GM19467 (cell line): ENCODE measurements at regions not wholly inside any gene's neighbourhood (a gene's known extent, or its start where the extent isn't known, plus 50 kb on each side); places are given as distances from the start of the nearest gene placed in this dataset.
"Not testable (repeated sequence)": the region's sequence is repeated elsewhere in the genome, so short reads cannot be mapped to it uniquely, and the experiment has no call there.

Source experiments
- ATAC-seq: cut with Tn5 transposase; IDR thresholded peaks from one replicate; pipeline ENCODE4 v1.9.1; 2021; ENCODE audit warnings: mild to moderate bottlenecking, moderate library complexity; ENCODE audit not compliant: unreplicated experiment

DNA sequence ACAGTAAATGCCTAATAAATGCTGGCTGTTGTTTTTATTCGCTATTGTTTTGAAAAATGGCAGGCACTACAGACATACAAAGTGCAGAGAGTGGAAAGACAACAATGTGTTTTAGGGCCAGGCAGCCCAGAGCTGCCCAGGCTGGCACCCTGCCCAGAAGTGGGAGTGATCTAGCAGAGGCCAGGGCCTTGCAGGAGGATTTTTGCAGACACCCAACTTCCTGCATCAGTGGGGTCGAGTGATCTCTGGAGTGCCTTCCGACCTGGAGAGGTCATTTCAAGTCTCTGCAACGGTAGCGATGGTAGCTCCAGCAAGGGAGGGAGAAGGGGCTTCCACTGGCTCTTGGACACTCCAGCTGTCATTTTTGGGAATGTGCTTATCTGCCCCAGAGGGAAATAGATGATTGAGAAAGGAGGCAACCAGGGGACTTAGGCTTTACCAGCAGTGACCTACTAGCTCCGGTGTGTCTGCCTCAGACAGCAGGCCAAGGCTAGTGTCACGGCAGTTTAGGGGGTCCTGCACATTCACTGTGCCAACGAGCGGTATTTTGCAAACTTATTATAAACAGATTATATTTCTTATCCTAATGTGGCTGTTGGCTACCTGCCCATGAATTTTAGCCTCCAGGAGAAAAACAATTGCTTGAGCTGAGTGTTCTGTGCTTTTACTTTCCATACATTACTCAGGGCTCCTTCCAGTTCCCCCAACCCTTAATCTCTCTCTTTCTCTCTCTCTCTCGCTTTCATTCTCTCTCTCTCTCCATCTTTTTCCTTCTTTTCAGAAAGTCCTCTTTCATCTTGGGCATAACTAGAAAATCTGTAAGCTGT, 153.9 kb upstream of the PLGLB2 start:
- ATAC-seq: not testable (repeated sequence)

DNA sequence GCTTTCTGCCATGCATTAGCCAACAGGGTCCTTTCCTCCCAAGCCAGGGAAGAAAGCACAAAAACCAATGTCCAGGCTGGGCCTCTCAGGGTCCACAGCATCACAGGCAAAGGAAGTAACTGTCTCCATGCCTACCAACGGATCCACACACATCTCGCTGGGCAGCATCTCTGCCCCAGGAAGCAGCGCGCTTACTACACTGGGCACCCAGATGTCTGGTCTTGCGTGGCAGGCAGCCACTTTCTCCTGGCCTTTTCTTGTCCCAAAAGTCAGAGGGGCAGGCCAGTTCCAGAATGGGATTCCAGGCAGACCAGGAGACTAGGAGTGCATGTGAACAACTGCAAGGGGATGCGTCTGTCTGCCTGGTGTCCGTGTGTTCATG, 153.3 kb upstream of the PLGLB2 start:
- not testable (repeated sequence) for ATAC-seq

DNA sequence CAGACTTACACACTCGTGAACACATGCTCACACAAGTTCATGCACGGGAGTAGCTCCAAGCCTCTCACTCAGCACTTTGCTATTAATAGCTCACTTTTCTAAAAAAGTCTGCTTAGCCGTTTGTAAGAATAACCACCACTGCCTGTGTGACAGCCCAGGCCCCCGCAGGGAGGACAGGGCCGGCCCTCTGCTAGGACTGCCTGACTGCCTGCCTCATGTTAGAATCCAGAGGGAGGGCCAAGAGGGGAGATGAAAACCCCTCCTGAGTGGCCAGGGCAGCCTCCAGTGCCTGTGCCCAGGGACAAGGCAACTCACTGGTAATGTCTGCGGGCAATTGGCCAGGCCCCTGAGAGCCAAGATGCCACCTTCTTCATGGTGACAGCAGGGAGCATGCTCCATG, 152.9 kb upstream of the PLGLB2 start:
- not testable (repeated sequence) for ATAC-seq

DNA sequence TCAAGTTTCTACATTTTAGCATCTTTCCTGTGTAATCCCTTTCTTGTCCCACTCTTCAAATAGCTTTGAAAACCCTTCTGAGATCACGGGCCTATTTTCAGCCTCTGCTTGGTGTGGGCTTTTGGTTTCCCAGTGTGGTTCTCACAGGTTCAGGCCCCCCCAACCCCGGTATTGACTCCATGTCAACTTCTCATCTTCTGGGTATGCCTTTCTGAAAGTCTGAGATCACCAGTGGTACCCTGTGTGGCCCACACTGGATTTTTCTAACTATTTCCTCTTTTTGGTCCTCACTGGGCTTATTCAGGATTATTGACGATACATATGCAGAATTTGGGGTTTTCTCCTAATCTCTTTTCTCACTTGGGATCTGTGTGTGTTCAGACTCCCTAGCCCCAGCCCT, 146.9 kb upstream of the PLGLB2 start:
- ATAC-seq: not testable (repeated sequence)

DNA sequence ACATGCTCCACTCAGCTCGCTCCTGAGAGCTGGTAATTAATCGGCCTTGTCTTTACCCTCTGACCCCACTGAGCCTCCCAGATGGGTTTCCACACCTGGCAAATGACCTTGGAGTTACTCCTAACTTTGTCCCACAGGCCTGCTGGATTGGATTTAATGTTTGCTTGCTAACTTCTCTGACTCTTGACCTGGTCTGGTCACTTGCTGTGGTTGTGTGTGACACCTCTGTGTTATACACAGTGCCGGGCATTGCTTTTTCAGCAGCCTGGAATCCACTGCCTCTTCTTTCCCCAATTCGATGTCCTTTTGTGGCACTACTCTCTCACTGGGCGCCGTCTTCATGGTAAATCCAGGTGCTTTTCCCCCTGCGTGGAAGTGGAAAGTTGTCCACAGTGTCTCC, 145.8 kb upstream of the PLGLB2 start:
- ATAC-seq: not testable (repeated sequence)

DNA sequence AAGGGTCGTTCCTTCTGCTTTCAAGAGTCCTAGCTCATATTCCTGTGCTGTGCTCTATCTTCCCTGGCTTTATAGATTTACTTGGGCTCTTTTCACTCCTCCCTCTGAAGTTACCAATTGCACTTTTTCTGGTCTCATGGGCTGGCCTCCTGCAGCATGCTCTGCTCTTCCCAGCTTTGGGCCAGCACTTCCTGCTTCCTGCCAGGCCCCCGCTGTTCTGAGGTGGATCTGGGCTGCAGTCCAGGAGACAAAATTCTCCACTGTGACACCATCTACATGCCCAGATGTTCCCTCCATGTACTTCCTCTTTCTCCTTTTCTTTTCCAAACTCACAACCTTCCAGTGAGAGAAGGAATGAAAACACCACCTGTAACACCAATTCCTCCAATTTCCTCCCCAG, 145.2 kb upstream of the PLGLB2 start:
- not testable (repeated sequence) for ATAC-seq

DNA sequence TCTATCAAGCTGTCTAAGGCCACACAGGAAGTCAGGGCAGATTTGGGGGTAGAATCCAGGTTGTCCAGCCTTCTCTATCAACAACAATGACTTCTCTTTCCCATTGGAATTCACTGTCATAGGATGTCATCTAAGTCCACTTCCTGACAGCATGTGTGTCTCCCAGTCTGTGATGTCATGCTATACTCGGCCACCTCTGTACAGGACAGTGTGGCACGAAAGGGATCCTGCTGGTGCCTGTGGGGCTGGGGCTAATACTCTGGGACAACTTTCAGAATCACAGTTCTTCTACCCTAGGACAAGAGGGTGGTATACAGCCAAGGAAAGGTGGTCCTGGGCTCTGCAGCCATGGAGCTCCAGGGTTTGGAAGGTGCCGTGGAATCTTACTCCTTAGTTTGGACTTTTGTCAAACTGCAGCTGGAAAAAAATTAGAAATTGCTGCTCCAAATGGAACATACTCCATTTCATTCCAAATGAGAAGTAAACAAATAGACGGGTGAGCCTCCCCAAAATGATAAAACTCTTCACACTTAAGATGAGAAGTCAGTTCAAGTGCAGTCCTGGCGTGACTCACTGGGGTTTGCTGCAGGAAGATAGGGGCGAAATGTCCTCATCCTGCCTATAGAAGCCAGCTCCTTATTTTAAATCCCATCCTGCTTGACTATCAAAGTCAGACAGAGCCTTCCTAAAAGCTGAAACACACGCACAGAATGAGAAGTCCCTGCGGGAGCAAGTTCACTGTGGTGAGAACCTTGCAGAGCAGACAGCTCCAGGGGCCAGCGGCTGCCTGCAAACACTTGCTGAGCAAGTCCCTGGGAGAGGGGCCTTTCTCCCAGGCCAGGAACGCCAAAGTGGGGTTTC, 144.2 kb upstream of the PLGLB2 start:
- ATAC-seq: not testable (repeated sequence)

DNA sequence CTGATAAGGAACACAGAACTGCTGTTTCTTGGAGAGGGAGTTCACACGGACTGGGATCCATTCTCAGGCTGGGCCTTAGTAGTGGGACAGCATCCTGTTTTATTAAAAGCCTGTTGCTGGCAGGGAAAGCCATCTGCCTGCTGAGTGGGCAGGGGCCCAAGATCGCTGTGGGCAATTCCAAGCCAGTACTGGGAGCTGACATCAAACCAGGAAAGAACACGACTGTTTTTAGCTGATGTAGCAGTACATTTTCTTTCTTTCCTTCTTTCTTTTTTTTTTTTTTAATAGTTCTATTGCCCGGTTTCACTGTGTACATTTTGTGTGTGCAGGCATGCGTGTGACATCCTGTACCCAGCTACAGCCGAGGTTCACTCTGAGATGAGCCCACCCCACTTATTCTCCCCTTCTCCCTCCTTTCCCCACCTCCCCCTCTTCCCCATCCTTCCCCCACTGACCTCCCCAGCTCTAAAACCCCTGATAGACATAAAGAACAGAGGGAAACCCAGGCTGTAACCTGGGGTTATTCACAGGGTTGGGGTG, 143.5 kb upstream of the PLGLB2 start:
- not testable (repeated sequence) for ATAC-seq

DNA sequence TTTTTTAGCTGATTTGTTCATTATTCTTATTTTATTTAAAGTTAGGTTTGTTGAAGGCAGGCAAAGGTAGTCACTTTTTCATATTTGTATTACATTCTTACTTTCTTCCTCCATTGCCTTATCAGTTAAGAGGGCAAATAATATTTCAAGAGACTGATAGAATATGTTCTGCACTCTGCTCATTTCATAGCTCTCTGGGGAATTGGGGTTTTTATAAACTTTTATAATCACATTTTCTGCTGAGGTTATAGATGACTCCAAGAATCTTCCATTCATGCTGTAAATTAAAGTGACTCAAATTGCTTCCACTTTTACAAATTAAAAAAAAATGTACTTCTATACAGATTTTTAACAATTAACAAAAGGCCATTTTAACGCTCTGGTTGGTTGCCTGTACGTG, 142.9 kb upstream of the PLGLB2 start:
- ATAC-seq: not testable (repeated sequence)

DNA sequence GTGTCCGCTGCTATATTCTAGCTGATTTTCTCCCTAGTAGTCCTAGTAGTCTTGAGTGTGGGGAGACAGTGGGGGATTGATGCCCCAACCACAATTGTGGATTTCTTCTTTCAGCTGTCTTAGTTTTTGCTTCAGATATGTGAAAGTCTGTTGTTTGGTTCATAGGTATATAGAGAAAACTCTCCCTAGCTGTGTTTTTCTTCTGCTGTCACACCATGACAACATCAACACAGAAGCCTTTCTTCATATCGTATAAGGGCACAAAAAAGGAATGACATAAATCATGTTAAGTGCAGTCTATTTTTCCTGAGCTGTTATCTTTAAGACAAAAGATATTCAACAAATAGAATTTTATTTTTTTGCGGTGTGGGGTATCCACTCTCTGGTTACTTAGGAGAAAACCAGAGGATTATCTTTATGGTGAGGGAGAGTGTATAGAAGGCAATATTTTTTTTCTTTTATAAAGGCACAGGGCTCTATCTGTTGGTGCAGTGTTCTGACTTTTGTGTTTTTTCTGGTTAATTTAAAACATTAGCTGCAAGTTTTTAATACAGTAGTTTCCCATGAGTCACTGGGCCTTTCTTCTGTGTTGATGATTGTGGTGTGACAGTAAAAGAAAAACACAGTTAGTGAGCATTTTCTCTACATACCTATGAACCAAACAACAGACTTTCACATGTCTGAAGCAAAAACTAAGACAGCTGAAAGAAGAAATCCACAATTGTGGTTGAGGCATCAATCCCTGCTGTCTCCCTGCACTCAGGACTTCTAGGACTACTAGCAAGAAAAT, 139.3 kb upstream of the PLGLB2 start:
- ATAC-seq: not testable (repeated sequence)

DNA sequence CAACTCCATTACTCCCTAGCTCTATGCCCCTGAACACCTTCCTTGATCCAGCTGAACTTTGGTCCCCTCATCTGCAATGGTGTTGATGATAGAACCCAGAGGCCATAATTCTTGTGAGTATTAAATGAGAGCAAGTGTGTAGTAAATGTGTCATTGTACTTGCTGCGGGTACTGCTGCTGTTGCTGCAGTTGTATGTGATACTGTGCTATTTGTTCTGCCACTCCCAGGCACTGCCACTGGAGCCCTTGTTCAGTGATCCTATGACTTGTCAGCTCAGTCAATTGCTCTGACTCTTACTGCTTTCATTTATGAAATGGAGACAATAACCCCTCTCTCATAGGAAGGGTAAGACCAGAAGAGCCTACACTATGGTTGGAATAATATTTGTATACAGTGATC, 136.9 kb upstream of the PLGLB2 start:
- not testable (repeated sequence) for ATAC-seq

DNA sequence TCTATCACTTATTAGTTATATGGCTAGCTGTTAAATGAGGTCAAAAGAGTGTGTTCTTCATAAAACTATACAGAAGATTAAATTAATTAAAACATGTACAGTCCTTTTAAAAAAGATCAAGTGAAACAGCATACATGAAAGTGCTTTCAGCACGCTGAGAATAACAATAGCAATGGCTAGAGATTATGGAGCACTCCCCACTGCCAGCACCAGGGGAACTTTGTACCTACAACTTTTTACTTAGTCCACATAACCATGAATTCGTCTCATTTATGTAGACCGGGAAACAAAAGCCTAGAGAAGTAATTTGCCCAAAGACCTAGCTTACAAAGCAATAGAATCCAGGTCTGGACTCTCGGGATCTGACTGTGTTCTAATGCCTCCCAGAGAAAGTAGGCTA, 136.5 kb upstream of the PLGLB2 start:
- not testable (repeated sequence) for ATAC-seq

DNA sequence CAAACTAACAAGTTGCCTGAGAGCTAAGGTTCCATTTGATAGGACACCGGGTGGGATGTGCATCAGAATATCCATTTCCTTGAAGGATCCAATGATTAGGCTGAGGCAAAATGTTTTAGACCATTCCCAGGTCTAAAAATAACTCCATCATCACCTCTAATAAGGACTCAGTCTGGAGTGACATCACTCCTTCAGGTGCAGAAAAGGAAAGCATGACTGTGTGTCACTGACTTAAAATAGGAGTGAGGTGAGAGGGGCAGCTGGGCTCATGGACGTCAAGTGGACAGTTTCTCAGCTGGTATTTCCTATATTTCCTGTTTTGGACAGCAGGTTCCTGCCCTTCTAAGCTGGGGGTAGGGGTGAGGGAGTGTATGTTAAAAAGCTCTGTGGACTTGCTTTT, 135.9 kb upstream of the PLGLB2 start:
- ATAC-seq: not testable (repeated sequence)

DNA sequence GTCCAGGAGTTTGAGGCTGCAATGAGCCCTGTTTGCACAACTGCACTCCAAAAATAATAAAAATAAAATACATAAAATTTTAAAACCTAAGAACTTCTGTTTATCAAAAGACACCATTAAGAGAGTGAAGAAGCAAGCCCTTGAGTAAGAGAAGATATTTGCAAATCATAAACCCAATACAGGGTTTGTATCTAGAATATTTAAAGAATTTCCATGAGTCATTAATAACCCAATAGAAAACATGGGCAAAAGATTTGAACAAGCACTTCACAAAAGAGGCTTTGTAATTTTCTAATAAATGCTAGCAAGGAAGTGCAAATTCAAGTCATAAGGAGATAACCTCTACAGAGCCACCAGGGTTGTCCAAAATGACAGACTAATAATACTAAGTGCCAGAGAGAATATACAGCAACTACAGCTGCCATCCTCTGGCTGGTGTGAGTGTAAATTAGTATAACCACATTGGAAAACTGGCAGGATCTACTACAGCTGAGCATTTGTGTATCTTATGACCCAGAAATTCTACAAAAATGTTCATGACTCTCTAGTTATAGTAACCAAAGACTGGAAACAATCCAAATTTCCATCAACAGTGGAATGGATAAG, 133.0 kb upstream of the PLGLB2 start:
- not testable (repeated sequence) for ATAC-seq

DNA sequence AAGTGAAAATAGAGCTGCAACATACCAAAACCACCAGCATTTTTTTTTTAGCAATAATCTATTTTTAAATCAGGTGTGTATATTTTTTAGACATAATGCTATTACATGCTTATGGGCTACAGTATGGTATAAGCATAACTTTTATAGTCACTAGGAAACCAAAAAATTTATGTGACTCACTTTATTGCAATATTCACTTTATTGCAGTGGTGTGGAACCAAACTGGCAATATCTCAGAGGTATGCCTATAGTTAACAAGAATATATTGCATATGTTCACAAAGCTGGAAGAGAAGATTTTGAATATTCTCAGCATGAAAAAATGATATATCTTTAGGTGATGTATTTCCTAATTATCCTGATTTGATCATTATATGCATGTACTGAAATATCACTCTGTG, 128.8 kb upstream of the PLGLB2 start:
- ATAC-seq: not testable (repeated sequence)

DNA sequence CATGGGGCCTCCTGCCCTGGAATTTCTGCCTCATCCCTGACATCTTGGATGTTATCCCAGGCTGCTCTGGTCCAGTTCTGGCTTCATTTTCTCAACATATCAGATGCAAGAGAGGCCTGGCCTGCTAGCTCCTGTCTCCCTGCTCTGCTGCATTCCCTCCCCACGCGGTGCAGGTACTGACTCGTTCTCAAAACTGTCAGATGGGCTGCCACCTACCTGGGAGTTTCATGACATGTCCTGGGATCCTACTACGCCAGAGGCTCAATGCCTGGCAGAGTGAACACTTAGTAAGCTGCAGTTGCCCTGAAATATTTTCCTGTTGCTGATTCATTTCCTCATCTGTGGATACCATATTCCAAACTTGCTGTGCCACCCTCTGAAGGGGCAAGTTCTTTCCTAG, 126.7 kb upstream of the PLGLB2 start:
- ATAC-seq: not testable (repeated sequence)

DNA sequence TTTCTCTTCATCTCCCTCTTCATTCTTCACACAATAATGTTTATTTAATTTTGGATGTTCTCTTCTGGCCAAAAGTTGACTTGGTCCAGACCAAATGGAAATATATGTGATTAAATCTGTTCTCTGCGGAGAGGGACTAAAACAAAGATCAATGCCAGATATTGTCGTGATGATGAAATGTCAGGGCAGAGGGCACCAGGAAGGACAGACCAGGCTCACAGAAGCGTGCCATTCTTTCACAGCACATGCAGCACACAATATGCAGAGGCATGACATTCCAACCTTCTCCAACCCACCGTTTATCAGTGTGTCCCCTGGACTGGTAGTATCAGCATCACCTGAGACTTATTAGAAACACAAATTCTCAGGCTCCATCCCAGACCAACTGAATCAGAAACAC, 125.2 kb upstream of the PLGLB2 start:
- ATAC-seq: not testable (repeated sequence)

DNA sequence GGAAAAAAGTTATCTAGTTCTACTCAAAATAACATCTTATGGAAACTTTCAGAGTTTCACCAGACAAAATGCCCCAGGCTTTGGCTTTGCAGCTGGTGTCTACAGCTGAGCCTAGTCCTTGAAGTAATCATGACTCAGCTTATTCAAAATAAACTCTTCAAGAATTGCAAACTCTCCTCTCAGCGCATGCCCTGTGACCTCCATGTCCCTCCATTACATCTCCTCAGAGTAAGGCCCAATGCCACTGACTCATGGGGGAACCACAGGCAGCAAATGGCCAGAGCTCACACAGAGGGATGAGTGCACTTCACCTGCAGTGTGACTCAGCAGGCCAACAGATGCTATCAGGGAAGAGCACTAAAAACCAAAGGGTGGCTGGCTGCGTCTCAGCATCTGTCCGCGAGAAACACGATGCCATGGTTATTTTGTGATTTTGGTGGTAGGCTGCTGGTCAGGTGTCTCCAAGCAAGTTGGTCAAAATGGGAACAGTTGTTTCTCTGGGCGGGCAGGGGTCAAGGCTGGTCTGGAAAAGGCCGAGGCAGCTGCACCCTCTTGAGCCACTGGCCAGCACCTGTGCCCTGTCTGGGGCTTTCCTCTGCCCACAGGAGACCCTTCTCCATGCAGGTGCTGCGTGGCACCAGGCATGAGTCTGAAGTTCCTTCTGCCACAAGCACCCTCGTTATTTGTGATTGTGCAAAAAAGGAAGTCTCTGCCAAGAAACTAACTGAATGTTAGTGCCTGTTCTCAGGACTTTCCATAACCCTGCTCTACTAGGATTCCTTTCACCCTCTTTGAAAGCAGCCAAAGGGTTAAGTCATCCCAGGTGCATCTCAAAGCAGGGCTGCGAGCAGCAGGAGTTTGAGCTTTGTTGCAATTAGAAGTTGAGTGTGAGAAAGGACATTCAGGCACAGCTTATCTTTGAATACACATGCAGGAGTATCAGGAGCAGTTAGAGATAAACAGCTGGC, 118.1 kb upstream of the PLGLB2 start:
- ATAC-seq: not testable (repeated sequence)

DNA sequence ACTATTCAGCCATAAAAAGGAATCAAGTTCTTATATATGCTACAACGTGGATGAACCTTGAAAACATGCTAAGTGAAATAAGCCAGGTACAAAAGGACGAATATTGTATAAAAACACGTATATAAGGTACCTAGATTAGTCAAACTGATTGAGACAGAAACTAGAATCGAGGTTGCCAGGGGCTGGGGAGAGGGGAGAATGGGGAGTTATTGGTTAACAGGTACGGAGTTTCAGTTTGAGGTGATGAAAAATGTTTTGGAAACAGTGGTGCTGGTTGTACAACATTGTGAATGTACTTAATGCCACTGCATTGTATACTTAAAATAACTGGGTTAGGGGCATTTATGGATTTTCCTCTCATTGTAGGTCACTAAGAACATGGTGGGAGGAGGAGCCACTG, 117.0 kb upstream of the PLGLB2 start:
- not testable (repeated sequence) for ATAC-seq
